GM03348 (cell line): ENCODE measurements at regions not wholly inside any gene's neighbourhood (a gene's known extent, or its start where the extent isn't known, plus 50 kb on each side); places are given as distances from the start of the nearest gene placed in this dataset.
A peak's percentile ranks its signal among the peaks of the same experiment; 100 is the strongest.
"Not testable (repeated sequence)": the region's sequence is repeated elsewhere in the genome, so short reads cannot be mapped to it uniquely, and the experiment has no call there.

Source experiments
- DNase-seq: peaks from one replicate; pipeline ENCODE4 v3.0.0; 2012; ENCODE audit warnings: low spot score

DNA sequence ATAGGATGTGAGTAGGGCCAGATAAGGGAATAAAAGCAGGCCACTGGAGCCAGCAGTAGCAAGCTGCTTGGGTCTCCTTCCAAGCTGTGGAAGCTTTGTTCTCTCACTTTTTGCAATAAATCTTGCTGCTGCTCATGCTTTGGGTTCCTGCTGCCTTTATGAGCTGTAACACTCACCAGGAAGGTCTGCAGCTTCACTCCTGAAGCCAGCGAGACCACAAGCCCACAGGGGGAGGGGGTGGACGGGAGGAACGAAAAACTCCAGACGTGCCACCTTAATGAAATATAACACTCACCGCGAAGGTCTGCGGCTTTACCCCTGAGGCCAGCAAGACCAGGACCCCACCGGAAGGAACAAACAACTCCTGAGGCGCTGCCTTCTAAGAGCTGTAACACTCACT lies 1324.4 kb upstream of the EYS start:
- DNase-seq, result no peak

- DNase-seq, result no peak
Observed at GRCh38 chr6:67030861-67031260, 1323.8 kb upstream of the EYS start.

DNA sequence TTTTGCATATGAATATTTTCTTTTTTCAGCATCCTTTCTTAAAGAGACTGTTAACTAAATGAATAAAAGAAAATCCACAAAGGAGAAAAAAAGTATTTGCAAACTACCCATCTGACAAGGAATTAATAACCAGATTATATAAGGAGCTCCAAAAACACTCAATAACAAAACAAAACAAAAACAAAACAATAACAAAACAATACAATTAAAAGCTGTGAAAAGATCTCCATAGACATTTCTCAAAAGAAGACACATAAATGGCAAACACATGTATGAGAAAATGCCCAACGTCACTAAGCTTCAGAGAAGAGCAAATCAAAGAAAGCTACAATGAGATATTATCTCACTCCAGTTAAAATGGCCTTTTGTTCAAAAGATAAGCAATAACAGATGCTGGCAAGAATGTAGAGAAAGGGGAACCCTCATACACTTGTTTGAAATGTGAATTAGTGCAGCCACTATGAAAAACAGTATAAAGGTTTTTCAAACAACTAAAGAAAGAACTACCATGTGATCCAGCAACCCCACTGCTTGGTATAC lies 1310.0 kb upstream of the EYS start:
- DNase-seq, result no peak

GRCh38 chr6:67011441-67011840 lies 1304.4 kb upstream of the EYS start:
- DNase-seq, result no peak

DNA sequence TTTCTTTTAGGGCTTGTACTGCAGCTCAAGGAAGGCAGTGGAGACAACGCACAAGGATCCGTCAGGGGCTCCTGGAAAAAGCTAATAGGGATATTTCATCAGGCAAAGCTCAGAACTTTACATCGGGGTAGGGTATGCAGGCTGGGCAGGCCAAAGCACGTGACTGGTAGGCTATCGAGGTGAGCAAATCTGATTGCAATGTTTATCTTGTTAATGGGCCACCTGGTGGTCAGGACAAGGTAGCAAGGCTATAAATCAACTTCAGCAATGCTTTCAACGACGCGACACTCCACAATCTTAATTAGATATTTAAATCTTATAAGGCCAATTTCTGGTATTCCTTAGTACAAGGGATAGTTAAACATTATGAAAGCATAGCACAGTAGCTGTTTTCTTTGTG lies 1302.8 kb upstream of the EYS start:
- no peak for DNase-seq

DNA sequence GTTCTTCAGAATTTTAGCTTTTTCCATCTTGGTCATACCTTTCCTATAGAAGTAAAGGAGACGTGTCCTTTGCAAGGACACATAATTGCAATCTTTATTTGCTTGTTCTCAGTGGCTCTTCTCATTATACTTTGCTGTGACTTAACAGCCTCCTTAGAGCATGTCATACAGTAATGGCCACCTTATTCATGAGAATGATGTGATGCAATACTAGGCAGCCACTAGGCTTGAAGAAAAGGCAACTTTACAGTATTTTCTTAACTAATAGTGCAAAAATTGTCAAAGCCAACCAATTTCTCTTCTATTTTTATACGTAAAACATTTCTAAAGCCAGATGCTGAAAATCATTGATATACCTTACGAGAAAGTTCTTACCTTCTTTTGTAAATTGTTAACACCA lies 1296.8 kb upstream of the EYS start:
- no peak for DNase-seq

- no peak for DNase-seq
Observed at GRCh38 chr6:67000121-67000520, 1293.1 kb upstream of the EYS start.

DNA sequence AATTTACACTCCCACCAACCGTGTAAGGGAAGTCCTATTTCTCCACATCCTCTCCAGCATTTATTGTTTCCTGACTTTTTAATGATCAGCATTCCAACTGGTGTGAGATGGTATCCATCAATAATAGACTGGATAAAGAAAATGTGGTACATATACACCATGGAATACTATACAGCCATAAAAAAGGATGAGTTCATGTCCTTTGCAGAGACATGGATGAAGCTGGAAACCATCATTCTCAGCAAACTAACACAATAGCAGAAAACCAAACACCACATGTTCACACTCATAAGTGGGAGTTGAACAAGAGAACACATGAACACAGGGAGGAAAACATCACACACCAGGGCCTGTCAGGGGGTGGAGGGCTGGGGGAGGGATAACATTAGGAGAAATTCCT lies 1290.6 kb upstream of the EYS start:
- DNase-seq, result not testable (repeated sequence)

DNA sequence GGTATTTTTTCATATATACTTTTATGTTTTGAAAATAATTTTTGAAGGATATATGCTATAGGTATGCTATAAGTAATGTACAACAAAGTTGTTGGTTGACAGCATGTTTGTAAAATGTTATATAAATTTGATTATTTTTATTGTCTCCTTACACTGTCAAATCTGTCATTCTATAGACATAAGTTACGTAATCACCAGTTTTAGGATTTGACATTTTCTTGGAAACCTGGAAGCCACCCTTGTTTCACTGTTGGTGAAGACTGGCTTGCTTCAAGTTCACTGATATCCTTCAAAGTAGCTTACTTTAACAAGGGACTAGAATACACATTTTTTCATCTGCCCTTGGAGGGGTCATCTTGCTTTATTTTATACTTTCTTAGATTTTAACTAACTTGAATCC lies 1288.6 kb upstream of the EYS start:
- no peak for DNase-seq

- not testable (repeated sequence) for DNase-seq
Observed at GRCh38 chr6:66993708-66994107, 1286.7 kb upstream of the EYS start.

DNA sequence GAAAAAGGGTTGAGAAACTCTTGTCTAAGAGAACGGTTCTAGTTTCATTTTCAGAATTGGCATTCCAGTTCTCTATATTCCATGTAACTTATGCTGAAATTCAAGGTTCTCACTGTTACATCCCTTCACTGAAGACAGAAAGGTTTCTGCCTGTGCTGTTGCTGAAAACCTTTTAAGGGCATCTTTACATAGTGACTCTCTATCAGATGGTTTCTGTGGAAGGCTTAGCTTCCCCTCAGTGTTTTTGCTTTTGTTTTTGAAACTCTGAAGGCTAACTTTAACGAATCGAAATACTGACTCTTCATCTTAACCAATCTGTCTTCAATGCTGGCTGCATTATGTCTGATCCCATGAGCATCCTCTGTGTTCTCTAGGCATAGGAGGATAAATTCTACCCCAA lies 1286.2 kb upstream of the EYS start:
- DNase-seq, result no peak

- DNase-seq, result no peak
Observed at GRCh38 chr6:66992660-66993059, 1285.6 kb upstream of the EYS start.

- DNase-seq, result no peak
Observed at GRCh38 chr6:66986940-66987339, 1279.9 kb upstream of the EYS start.

DNA sequence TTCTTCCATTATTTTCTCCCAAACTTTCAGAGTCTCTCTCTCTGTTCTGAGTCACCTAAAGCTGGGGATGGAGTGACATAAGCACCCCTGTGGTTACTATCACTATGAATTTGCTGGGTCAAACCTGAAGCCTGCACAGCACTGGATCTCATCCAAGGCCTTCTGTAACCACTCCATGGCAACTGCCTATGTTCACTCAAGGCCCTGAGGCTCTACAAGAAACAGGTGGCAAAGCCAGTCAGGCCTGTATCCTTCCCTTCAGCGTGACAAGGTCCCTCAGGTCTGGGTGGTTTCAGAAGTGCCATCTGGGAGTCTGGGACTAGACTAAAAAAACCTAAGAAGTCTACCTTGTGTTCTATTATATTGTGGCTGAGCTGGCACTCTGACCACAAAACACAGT lies 1278.8 kb upstream of the EYS start:
- DNase-seq, result no peak

- no peak for DNase-seq
Observed at GRCh38 chr6:66970373-66970772, 1263.3 kb upstream of the EYS start.

DNA sequence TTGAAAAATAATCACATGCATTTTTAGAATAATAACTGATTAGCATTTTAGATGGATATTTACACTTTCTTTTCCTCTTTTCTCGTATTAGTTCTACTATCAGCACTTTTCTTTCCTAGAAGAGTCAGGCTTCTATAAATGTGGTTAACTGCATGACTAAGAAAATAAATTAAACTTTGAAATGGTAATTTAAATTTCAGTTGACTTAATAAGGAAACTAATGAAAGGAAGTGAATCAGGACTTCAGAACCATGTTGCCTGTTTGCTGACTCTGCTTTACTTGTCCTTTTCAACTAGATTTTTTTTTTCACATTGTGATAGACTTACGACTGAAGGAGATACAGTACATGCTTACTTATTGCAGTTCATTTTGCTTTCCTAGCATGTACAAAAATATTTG lies 1258.2 kb upstream of the EYS start:
- DNase-seq, result no peak

- no peak for DNase-seq
Observed at GRCh38 chr6:66964216-66964615, 1257.2 kb upstream of the EYS start.

DNA sequence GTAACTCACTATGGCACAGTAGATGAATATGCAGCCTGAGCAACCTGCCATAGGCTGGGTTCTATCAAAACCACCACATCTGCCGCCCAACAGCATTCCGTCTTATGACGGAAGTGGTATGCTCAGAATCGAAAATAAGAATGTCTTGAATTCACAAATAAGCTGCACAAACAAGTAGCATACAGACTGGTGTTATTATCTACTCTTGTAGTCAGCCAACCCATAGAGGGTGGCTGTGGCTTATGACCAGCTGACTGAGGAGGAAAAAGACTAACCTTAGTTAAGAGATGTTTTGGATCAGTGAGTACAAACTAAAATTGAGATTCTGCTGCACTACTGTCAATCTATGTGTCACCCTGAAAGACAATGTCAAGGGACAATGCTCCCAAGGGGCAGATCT lies 1255.1 kb upstream of the EYS start:
- DNase-seq, result no peak

- no peak for DNase-seq
Observed at GRCh38 chr6:66961191-66961590, 1254.2 kb upstream of the EYS start.

DNA sequence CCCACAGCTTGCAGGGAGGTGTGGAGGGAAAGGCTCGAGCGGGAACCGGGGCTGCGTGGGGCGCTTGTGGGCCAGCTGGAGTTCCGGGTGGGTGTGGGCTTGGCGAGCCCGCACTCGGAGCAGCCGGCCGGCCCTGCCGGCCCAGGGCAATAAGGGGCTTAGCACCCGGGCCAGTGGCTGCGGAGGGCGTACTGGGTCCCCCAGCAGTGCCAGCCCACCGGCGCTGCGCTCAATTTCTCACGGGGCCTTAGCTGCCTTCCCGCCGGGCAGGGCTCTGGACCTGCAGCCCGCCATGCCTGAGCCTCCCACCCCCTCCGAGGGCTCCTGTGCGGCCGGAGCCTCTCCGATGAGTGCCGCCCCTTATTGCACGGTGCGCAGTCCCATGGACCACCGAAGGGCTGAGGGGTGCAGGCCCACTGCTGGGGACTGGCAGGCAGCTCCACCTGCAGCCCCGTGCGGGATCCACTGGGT lies 1242.2 kb upstream of the EYS start:
- no peak for DNase-seq

DNA sequence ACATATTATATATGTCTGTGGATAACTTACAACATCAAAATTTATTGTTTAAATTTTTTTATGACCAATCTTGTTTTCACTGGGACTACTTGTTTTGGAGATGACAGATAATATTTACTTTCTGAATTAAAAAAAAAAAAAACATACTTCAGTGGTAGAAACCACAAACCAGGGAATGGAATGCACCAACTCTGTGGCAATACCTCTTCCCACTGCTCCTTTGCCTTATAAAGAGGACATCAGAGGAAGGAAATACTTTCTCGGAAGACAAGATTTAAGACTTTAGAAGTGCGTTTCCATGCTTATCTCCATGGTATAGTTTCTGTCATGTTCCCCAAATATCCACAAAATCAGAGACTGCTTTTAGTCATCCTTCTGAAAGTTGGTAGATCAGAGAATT lies 1241.1 kb upstream of the EYS start:
- DNase-seq, result peak; percentile 6

DNA sequence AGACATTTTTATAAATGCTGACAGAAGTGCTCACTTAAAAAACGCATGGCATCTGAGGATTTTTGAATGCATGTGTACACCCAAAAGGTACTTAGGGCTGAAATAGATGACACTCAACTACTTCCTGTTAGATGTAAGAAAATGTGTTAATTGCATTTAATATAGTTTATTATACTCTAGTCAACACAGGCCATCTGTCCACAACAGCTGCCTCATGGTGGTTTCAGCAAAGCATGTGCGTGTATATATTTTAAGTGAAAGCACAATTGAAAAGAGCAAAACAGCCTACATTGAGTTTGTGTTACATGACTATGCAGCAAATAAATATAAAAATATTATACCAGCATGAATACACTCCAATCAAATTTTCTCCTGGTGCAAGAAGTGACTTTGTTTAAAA lies 1233.0 kb upstream of the EYS start:
- DNase-seq, result no peak

DNA sequence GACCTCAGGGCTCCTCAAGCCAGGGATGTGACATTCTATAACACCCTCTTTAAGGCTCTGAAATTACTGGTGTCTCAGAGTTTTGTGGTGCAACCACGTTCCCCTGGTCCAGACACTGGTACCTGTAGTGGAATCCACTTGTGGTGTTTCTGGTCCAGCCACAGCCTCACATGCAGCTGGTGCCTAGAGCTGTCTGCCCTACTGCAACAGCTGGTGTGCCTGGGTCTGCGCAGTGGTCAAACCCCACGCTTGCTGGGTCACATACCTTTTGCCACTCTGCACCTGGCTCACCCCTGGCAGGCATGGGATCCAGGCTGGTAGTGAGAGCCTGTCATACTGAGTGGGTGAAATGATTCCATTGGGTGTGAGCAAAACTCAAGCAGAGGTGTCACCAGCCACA lies 1230.2 kb upstream of the EYS start:
- DNase-seq, result no peak

GRCh38 chr6:66935612-66936011 lies 1228.6 kb upstream of the EYS start:
- no peak for DNase-seq

GRCh38 chr6:66931787-66932186 lies 1224.8 kb upstream of the EYS start:
- no peak for DNase-seq
